Activated T-helper 1 cell treated with anti-CD3 and anti-CD28 coated beads, Interleukin-12 subunit alpha, Interleukin-12 subunit beta, Interleukin-2, Interleukin-4 antibody, amounts not matched to agents 30 ng/mL and 10 ng/mL and 1 ng/mL, durations not matched to agents 14 hours and 24 hours and 36 hours (primary cell): ENCODE measurements at regions not wholly inside any gene's neighbourhood (a gene's known extent, or its start where the extent isn't known, plus 50 kb on each side); places are given as distances from the start of the nearest gene placed in this dataset.
"Not testable (repeated sequence)": the region's sequence is repeated elsewhere in the genome, so short reads cannot be mapped to it uniquely, and the experiment has no call there.

ENCODE experiments used
- DNase-seq: peaks from one replicate; pipeline ENCODE4 v3.0.0; 2021; ENCODE audit warnings: low spot score
- H3K27ac Mint-ChIP-seq: one replicate; pipeline ENCODE4 v1.8.0; 2021; ENCODE audit warnings: mild to moderate bottlenecking, mixed read lengths
- H3K27me3 Mint-ChIP-seq: one replicate; pipeline ENCODE4 v1.8.0; 2022; ENCODE audit warnings: mild to moderate bottlenecking, moderate library complexity, mixed read lengths; ENCODE audit not compliant: insufficient read depth
- H3K36me3 Mint-ChIP-seq: one replicate; pipeline ENCODE4 v1.8.0; 2021; ENCODE audit warnings: low read depth, mixed read lengths
- H3K4me1 Mint-ChIP-seq: one replicate; pipeline ENCODE4 v1.8.0; 2021; ENCODE audit warnings: low read depth, mixed read lengths
- H3K4me3 Mint-ChIP-seq: one replicate; pipeline ENCODE4 v1.8.0; 2021; ENCODE audit warnings: mild to moderate bottlenecking, moderate library complexity, mixed read lengths
- H3K9me3 Mint-ChIP-seq: one replicate; pipeline ENCODE4 v1.8.0; 2021; ENCODE audit warnings: mixed read lengths
- intact Hi-C: fragments of 100-400 bp; cut with micrococcal nuclease; formaldehyde crosslinking; loops from one replicate; pipeline ENCODE4 v1.15.1; 2024

DNA sequence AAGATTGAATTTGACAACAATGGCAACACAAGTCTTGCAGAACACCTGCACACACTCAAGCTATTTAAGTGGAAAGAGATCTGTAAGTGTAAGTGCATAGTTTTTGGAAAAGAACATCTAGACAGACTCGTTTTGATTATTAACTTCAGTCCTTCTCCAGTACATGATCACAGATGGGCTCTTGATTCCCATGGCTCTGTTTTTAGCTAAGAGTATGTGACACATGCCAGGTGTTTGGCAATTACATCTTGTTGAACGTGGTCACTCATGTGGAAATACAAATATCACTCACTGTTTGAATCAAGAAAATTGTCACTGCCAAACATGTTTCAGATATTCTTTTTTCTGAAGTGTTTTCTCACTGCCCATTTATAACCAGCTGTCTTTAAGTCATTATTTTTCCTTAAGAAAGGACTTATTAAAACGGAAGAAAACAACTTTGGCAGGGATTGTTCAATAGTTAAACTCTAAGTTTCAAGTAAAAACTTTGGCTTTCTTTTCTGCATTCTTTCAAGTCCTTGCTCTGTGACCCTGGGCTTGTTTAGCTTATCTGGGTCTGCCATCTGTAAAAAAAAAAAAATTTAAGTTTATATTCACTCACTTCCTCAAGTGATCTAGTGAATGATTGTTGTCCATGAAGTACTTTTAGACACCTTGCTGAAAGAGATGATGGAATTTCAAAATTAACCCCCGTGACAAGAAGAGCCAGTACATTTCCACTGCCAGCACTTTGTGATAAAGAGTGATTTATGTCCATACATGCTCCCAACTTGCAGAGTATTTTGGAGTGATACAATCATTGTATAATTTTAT is 125.4 kb downstream of the ATXN3L start:
- Mint-ChIP-seq H3K27me3 (peaks cover 2% of the 10 kb centered on the region), H3K4me1 (no peaks in the 10 kb centered on the region), H3K9me3 (no peaks in the 10 kb centered on the region), H3K4me3 (no peak overlapping the region), H3K36me3 (no peaks in the 10 kb centered on the region), H3K27ac (no peak overlapping the region)
- intact Hi-C loops = no loop called here
- DNase-seq = no peak

DNA sequence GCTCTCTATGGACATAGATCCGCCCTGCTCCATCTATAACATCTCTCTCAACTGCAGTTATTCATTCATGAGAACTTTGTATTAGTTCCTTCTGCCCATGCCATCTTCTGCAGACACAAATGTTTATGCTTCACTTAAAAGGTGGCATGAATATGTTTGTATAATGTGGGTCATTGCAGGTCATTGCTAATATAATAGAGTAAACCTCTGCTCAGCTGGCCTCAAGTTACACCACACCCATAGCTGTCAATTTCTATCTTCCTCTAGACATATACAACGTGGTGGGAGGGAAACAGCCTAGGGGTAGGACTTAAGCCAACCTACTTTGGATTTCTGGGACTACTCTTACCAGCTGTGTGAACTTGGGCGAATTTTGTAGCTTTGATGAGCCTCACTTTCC is 129.8 kb downstream of the ATXN3L start:
- H3K27ac Mint-ChIP-seq = no peak overlapping the region
- no peaks in the 10 kb centered on the region for H3K27me3 Mint-ChIP-seq
- no peak overlapping the region for H3K4me3 Mint-ChIP-seq
- peaks cover under 1% of the 10 kb centered on the region for H3K9me3 Mint-ChIP-seq
- H3K36me3 Mint-ChIP-seq = peaks cover 1% of the 10 kb centered on the region
- intact Hi-C loops = no loop called here
- no peaks in the 10 kb centered on the region for H3K4me1 Mint-ChIP-seq
- DNase-seq = no peak

DNA sequence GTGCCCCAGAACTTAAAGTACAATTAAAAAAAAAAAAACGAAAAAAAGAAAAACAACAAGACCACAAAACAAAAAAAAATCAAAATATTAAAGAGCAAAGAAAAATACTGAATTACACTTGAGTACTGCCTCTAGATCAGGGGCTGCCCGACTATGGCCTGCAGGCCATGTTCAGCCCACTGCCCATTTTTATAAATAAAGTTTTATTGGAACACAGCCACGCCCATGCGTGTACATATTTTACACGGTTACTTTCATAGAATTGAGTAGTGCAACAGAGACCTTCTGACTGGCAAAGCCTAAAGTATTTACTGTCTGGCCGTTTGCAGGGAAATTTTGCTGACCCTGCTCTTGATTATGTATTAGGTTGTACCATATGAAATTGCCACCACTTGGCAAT is 130.5 kb downstream of the ATXN3L start:
- H3K4me1 Mint-ChIP-seq = no peaks in the 10 kb centered on the region
- intact Hi-C loops = no loop called here
- peaks cover 3% of the 10 kb centered on the region for H3K36me3 Mint-ChIP-seq
- H3K9me3 Mint-ChIP-seq = peaks cover 5% of the 10 kb centered on the region
- H3K27me3 Mint-ChIP-seq = no peaks in the 10 kb centered on the region
- no peak overlapping the region for H3K27ac Mint-ChIP-seq
- no peak overlapping the region for H3K4me3 Mint-ChIP-seq
- no peak for DNase-seq

DNA sequence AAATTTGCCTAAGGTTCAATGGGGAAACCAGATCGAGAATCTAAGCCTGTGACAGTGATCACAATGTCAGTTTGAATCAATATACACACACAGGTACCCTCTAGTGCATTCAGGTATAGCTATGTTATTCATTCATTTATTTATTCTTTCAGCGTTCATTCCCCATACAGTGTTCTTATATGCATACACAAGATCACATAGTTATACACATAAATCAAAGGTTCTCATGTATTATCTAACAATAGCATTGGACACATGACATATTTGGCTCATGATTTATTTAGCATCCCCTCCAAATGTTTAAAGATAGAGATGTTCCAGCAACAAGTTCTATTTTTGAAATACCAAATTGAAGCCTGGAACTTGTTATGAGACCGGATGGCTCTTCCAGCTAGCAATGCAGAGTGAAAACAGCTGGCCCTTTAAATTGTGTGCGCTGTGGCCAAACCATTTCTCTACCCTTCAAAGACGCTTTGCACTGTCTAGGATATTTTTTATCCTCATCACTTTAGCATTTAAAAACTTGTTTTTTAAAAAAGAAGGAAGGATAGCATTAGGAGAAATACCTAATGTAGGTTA is 131.0 kb downstream of the ATXN3L start:
- H3K27me3 Mint-ChIP-seq = no peaks in the 10 kb centered on the region
- H3K4me3 Mint-ChIP-seq = no peak overlapping the region
- H3K36me3 Mint-ChIP-seq = peaks cover 5% of the 10 kb centered on the region
- no peaks in the 10 kb centered on the region for H3K4me1 Mint-ChIP-seq
- DNase-seq = no peak
- peaks cover 9% of the 10 kb centered on the region for H3K9me3 Mint-ChIP-seq
- H3K27ac Mint-ChIP-seq = no peak overlapping the region
- intact Hi-C loops = no loop called here

DNA sequence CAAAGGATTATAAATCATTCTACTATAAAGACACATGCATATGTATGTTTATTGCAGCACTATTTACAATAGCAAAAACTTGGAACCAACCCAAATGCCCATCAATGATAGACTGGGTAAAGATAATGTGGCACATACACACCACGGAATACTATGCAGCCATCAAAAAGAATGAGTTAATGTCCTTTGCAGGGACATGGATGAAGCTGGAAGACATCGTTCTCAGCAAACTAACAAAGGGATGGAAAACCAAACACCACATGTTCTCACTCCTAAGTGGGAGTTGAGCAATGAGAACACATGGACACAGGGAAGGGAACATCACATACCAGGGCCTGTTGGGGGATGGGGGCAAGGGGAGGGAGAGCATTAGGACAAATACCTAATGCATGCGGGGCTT is 133.2 kb downstream of the ATXN3L start:
- intact Hi-C loops, H3K36me3 Mint-ChIP-seq, H3K9me3 Mint-ChIP-seq, H3K27me3 Mint-ChIP-seq, DNase-seq, H3K4me3 Mint-ChIP-seq, H3K4me1 Mint-ChIP-seq, H3K27ac Mint-ChIP-seq: not testable (repeated sequence)

DNA sequence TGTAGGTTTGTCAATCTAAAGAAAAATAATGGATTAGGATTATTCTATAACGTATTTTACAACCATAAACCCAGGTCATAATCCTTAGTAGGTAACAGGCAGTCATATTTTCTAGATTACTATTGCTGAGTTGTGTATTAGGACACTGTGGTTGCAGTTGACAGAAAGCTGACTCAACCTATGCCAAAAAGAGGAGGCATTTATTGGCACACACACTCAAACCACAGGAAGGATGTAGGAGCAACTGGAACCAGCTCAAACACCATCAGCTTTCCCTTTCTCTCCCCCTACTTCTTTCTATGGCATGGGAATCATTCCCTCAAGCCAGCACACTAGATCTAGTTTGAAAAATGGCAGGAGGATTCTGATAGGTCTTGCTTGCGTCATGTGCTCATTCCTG is 136.4 kb upstream of the FAM9C start:
- Mint-ChIP-seq H3K36me3 (peaks cover 5% of the 10 kb centered on the region), H3K4me1 (no peaks in the 10 kb centered on the region), H3K27ac (no peak overlapping the region), H3K4me3 (no peak overlapping the region), H3K27me3 (no peaks in the 10 kb centered on the region), H3K9me3 (peaks cover 14% of the 10 kb centered on the region)
- intact Hi-C loops = no loop called here
- DNase-seq = no peak

DNA sequence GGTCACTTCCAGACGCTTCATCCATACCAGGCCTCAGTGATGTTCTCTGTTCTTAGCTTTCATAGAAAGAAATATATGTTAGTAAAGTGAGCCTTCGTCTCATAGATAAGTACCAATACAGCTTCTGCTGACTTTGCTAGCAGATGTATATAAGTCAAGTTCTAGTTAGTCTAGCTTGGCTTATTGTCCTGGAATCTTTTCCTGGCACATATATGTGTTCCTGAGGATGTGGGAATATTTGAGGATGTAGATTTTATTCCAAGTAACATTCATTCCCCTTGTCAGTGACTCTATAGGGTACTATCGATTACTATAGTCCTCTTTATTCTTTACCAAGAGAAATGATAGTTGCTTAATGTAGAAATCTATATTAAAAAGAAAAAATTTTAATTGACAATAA is 135.2 kb upstream of the FAM9C start:
- peaks cover 3% of the 10 kb centered on the region for H3K36me3 Mint-ChIP-seq

DNA sequence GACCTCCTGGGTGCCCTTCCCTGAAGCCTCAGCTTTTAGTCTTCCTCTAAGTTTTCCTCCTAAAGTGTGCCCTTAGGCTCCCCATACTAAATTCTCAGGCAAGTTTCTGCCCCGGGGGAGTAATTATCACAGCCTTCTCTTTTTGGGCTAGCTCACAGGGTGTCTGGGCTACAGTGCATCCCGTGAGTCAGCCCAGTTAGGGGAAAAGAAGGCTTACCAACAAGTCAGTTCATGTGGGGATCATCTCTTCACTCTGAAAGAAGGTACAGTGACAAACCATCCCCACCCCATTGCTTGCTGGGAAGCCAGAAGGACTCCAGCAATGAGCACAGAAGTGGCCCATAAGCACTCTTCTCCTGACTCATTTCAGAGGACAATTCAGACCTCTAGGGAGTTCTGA is 134.7 kb upstream of the FAM9C start:
- no peak for DNase-seq
- Mint-ChIP-seq H3K27me3 (no peaks in the 10 kb centered on the region), H3K9me3 (peaks cover 6% of the 10 kb centered on the region), H3K36me3 (peaks cover 2% of the 10 kb centered on the region), H3K4me3 (no peak overlapping the region), H3K4me1 (no peaks in the 10 kb centered on the region), H3K27ac (no peak overlapping the region)
- intact Hi-C loops = no loop called here

More for the DNA sequence above, 135.2 kb upstream of the FAM9C start:
- H3K27ac Mint-ChIP-seq = no peak overlapping the region
- no peaks in the 10 kb centered on the region for H3K4me1 Mint-ChIP-seq
- intact Hi-C loops = no loop called here
- no peak overlapping the region for H3K4me3 Mint-ChIP-seq
- peaks cover 11% of the 10 kb centered on the region for H3K9me3 Mint-ChIP-seq
- no peak for DNase-seq
- no peaks in the 10 kb centered on the region for H3K27me3 Mint-ChIP-seq

DNA sequence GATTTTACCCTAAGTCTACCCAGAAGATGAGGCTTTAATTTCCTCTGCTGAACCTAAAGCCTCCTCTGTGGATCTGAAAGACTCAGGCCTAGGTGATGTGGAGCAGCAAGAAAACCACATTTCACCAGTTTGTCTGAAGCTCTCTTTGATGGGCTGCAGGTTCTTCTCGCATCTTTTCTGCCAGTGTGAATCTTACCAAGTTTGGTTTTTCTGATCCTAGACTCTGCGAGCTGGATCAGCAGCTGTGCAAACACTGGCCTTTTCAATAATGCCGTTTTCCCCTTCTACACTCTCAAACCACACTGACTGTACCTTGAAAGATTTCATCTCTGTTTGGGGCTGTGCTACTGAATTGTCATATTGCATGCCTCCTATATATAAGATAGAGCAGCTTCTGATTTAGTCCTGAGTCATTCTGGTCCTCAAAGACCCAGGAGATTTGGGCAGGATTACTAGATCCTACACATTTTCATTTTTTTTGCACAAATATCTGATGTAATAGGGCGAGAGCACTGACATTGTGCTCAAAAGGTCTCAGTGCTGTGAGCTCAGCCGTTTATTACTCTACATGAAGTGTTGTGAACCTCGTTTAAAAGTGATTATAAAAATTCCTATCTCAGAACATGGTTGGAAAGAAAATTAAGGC is 133.6 kb upstream of the FAM9C start:
- Mint-ChIP-seq H3K27me3 (no peaks in the 10 kb centered on the region), H3K27ac (no peak overlapping the region), H3K4me1 (no peaks in the 10 kb centered on the region), H3K4me3 (no peak overlapping the region), H3K9me3 (peaks cover 5% of the 10 kb centered on the region), H3K36me3 (peaks cover 2% of the 10 kb centered on the region)
- intact Hi-C loops = no loop called here
- DNase-seq = no peak

DNA sequence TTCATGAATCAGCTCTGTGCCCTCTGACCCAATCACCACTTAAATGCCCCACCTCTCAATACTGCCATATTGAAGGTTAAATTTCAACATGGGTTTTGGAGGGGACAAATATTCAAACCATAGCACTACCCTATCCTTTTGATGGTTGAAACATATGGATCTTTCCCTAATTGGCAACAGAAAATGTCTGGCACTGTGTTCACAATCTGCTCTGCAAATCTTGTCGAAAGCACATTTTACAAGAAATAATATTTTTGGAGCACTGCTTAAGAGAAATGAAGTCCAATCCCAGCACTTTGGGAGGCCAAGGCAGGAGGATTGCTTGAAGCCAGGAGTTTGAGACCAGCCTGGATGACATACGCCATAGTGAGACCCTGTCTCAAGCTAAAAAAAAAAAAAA is 130.6 kb upstream of the FAM9C start:
- Mint-ChIP-seq H3K36me3 (peaks cover 1% of the 10 kb centered on the region), H3K4me3 (no peak overlapping the region), H3K27ac (no peak overlapping the region), H3K27me3 (no peaks in the 10 kb centered on the region), H3K9me3 (no peaks in the 10 kb centered on the region), H3K4me1 (no peaks in the 10 kb centered on the region)
- intact Hi-C loops = no loop called here
- DNase-seq = no peak

DNA sequence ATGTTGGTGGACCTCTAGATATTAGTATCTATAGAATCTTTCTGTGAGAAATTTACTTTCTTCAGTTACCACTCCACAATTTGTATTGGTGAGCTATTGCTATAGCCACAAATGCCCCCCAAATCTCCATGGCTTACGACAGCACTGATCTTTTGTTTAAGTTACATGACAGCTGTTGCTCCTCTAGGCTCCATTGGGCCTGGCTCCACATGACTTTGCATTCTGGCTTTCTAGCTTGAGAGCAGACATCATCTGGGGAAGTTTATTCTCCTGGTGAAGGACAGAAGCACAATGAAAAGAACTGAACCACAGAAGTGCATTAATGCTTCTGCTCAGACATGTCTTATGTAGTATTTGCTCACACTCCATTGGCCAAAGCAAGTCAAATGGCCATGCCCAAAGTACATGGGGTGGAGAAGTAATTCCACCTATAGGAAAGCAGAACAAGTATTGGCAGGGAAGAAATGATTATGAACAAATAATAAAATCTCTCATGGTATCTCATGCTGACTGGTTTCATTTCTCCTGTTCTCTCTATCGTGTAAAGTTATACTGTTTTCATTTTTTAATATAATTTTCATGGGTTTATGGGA is 126.6 kb upstream of the FAM9C start:
- Mint-ChIP-seq H3K27me3 (no peaks in the 10 kb centered on the region), H3K4me1 (peaks cover 25% of the 10 kb centered on the region), H3K27ac (no peak overlapping the region), H3K4me3 (no peak overlapping the region), H3K36me3 (peaks cover 4% of the 10 kb centered on the region), H3K9me3 (peaks cover 8% of the 10 kb centered on the region)
- DNase-seq = no peak
- intact Hi-C loops = no loop called here

DNA sequence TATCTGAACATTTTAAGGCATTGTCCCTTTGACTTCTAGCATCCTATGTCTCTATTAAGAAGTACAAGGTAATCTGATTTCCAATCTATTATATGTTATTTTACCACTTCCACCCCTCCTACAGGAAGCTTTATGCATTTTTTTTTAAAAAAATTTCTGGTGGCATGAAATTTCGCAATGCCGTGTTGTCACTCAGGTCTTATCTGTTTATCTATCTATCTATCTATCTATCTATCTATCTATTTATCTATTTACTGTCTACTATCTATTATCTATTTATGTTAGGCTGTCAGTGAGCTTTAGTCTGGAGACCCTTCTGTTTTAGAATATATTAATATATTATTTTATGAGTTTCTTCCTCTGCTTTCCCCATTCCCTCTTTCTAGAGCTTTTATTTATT is 125.3 kb upstream of the FAM9C start:
- peaks cover 8% of the 10 kb centered on the region for H3K9me3 Mint-ChIP-seq
- H3K27ac Mint-ChIP-seq = no peak overlapping the region
- H3K4me1 Mint-ChIP-seq = peaks cover 29% of the 10 kb centered on the region
- intact Hi-C loops = loop anchor here (5.0 kb wide), 5 partner anchors 42 to 318 kb away; partner anchors contain the start of gene TMSB4X
- H3K27me3 Mint-ChIP-seq = no peaks in the 10 kb centered on the region
- H3K36me3 Mint-ChIP-seq = peaks cover 4% of the 10 kb centered on the region
- no peak overlapping the region for H3K4me3 Mint-ChIP-seq
- DNase-seq = no peak

DNA sequence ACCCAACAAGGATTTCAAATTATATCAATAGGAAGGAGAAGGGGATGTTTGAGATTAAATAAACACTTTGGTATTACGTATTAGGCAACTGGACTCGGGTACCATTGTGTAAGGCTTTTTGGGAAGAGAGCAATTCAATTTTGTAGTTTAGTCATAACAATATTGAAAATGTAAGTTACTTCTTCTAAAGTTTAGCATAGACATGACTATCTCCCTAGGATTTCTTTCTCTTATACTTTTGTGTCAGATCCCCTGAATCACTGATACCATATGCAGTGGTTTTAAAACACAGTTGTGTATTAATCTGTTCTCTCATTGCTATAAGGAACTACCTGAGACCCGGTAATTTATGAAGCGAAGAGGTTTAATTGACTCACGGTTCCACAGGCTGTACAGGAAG is 123.8 kb upstream of the FAM9C start:
- no peak for DNase-seq
- Mint-ChIP-seq H3K4me1 (peaks cover 29% of the 10 kb centered on the region), H3K27ac (peak overlapping the region; percentile 91), H3K9me3 (peaks cover 8% of the 10 kb centered on the region), H3K36me3 (peaks cover 4% of the 10 kb centered on the region), H3K27me3 (no peaks in the 10 kb centered on the region), H3K4me3 (peak overlapping the region; percentile 53)
- intact Hi-C loops = loop anchor here (1.0 to 5.0 kb wide), 8 partner anchors 41 to 319 kb away; partner anchors contain the start of gene TMSB4X
